Forelimb muscle (tissue), 1 donor: ENCODE measurements at regions not wholly inside any gene's neighbourhood (a gene's known extent, or its start where the extent isn't known, plus 50 kb on each side); places are given as distances from the start of the nearest gene placed in this dataset.

ENCODE experiments used
- DNase-seq: peaks from one replicate; pipeline ENCODE4 v3.0.0-alpha.2; 2013; ENCODE audit warnings: low read depth

GRCh38 chr17:5819921-5820685 is 235.8 kb upstream of the NLRP1 start:
- no peak for DNase-seq

- DNase-seq = no peak
These were observed 236.6 kb upstream of the NLRP1 start for GRCh38 chr17:5820721-5821456.

- DNase-seq = no peak
These were observed 237.5 kb upstream of the NLRP1 start for GRCh38 chr17:5821803-5822202.

- DNase-seq = no peak
These were observed 238.2 kb upstream of the NLRP1 start for GRCh38 chr17:5822281-5823060.

- no peak for DNase-seq
These were observed 238.9 kb upstream of the NLRP1 start for GRCh38 chr17:5823219-5823618.

GRCh38 chr17:5825717-5826330 is 241.5 kb upstream of the NLRP1 start:
- DNase-seq = no peak

- DNase-seq = no peak
These were observed 242.1 kb upstream of the NLRP1 start for GRCh38 chr17:5826384-5826783.

- no peak for DNase-seq
These were observed 239.3 kb upstream of the WSCD1 start for GRCh38 chr17:5830921-5831320.

- no peak for DNase-seq
These were observed 237.3 kb upstream of the WSCD1 start for GRCh38 chr17:5832886-5833285.

- DNase-seq = no peak
These were observed 233.1 kb upstream of the WSCD1 start for GRCh38 chr17:5837055-5837491.

GRCh38 chr17:5838661-5839300 is 231.4 kb upstream of the WSCD1 start:
- no peak for DNase-seq

GRCh38 chr17:5840811-5841446 is 229.2 kb upstream of the WSCD1 start:
- DNase-seq = no peak

- DNase-seq = no peak
These were observed 228.3 kb upstream of the WSCD1 start for GRCh38 chr17:5841862-5842261.

GRCh38 chr17:5843366-5844026 is 226.7 kb upstream of the WSCD1 start:
- DNase-seq = no peak

- DNase-seq = no peak
These were observed 224.2 kb upstream of the WSCD1 start for GRCh38 chr17:5846001-5846400.

- DNase-seq = no peak
These were observed 215.2 kb upstream of the WSCD1 start for GRCh38 chr17:5854871-5855554.

GRCh38 chr17:5861246-5861645 is 208.9 kb upstream of the WSCD1 start:
- DNase-seq = no peak

GRCh38 chr17:5861854-5862253 is 208.3 kb upstream of the WSCD1 start:
- DNase-seq = no peak

GRCh38 chr17:5862395-5862794 is 207.8 kb upstream of the WSCD1 start:
- no peak for DNase-seq
